SJCRH30 (cell line): ENCODE measurements at regions not wholly inside any gene's neighbourhood (a gene's known extent, or its start where the extent isn't known, plus 50 kb on each side); places are given as distances from the start of the nearest gene placed in this dataset.

Experiments
- DNase-seq, 2 experiments: peaks; one replicate each; pipeline ENCODE4 v3.0.0-alpha.2; 2015 to 2020
- H3K27ac ChIP-seq: fragments of 250-450 bp; sonication (Bioruptor Pico); 2 replicates; pipeline ENCODE4 v1.5.1; 2020; ENCODE audit warnings: mild to moderate bottlenecking, moderate library complexity
- H3K27me3 ChIP-seq: fragments of 250-450 bp; sonication (Bioruptor Pico); 2 replicates; pipeline ENCODE4 v1.5.1; 2020; ENCODE audit warnings: mild to moderate bottlenecking, moderate library complexity
- H3K36me3 ChIP-seq: fragments of 250-450 bp; sonication (Bioruptor Pico); 2 replicates; pipeline ENCODE4 v1.5.1; 2020; ENCODE audit warnings: mild to moderate bottlenecking, moderate library complexity
- H3K4me1 ChIP-seq: fragments of 250-450 bp; sonication (Bioruptor Pico); 2 replicates; pipeline ENCODE4 v1.5.1; 2020; ENCODE audit warnings: mild to moderate bottlenecking, moderate library complexity
- H3K4me3 ChIP-seq: fragments of 250-450 bp; sonication (Bioruptor Pico); 2 replicates; pipeline ENCODE4 v1.5.1; 2020; ENCODE audit warnings: mild to moderate bottlenecking, moderate library complexity
- H3K9me3 ChIP-seq: fragments of 250-450 bp; sonication (Bioruptor Pico); replicated peaks from 2 replicates; pipeline ENCODE4 v1.5.1; 2020; ENCODE audit warnings: mild to moderate bottlenecking, moderate library complexity

DNA sequence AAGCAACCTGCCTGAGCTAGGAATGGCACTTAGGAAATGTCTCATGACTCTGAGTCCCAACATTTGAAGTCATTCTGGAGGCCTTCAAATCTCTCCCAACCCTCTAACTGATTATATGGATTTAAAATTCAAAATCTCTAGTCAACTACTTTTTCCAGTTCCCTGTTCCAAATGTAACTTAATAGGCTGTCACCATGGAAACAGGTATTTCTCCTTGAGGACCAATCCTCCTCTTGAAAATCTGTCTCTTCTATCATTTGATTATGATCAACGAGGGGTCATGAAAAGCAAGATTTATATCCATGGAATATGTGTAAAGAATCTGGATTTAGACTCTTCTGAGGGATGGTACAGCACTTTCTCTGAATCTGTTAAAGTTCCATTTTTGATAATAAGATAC is 127.3 kb upstream of the DTNBP1 start:
- Histone ChIP-seq H3K27me3 (no peaks in the 10 kb centered on the region), H3K36me3 (no peaks in the 10 kb centered on the region), H3K9me3 (no peaks in the 10 kb centered on the region), H3K4me3 (no peak overlapping the region), H3K27ac (no peak overlapping the region), H3K4me1 (peaks cover 35% of the 10 kb centered on the region)
- DNase-seq: no peak

DNA sequence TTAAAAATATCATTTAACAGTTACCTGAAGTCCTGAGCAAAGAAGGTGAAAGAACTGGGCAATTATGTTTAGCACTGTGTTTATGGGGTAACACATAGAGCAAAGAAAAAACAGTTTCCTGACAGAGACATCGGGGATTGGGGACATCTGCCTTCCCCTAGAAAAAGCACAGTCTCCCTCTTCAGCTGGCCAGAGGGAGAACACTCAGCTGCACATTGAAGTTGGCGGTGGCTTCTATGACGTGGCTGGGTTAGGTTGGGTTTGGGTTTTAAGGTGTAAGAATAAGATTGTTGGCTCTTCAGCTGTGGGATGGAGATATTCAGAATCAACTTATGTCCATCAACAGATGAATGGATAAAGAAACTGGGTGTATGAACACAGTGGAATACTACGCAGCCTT is 124.0 kb upstream of the DTNBP1 start:
- DNase-seq: no peak

DNA sequence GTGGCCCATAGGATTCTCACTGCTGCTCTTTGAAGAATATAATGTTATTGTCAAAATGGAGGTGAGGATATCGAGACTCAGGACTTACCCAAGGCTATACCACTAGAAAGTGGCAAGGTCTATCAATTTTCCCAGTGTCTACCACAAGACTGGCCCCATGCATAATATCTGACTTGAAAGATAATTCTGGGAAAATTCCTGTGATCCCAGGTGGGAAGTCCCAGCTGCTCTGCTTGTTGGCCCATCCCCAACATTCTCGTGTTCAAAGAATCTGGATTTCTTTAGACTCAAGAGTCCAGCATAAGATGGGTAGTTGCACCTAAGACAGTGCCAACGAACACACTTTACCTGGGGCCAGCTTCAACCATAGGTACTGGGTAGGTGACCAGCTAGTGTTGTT is 120.7 kb upstream of the DTNBP1 start:
- H3K27ac ChIP-seq: no peak overlapping the region
- DNase-seq: no peak
- no peaks in the 10 kb centered on the region for H3K27me3 ChIP-seq
- no peak overlapping the region for H3K4me3 ChIP-seq
- H3K4me1 ChIP-seq: no peaks in the 10 kb centered on the region
- H3K36me3 ChIP-seq: no peaks in the 10 kb centered on the region
- H3K9me3 ChIP-seq: no peaks in the 10 kb centered on the region

More for the DNA sequence above, 124.0 kb upstream of the DTNBP1 start:
- Histone ChIP-seq H3K4me3 (no peak overlapping the region), H3K4me1 (peaks cover 6% of the 10 kb centered on the region), H3K36me3 (no peaks in the 10 kb centered on the region), H3K27me3 (no peaks in the 10 kb centered on the region), H3K27ac (no peak overlapping the region), H3K9me3 (no peaks in the 10 kb centered on the region)

DNA sequence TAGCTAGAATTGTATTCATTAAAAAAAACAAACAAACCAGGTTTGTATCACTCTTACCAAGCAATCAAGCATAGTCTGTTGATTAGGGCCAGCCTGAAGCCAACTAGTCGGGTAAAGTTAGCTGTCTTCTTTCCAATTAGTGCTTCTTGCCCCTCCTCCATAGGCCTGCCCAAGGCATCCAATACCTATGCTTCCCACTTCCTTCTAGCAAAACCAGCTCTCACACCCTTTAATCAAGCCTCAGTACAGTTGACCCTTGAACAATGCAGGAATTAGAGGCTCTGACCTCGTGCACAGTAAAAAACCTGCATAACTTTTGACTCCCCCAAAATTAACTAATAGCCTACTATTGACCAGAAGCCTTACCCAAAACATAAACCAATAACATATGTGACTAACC is 119.1 kb upstream of the DTNBP1 start:
- Histone ChIP-seq H3K4me3 (no peak overlapping the region), H3K27ac (no peak overlapping the region), H3K36me3 (no peaks in the 10 kb centered on the region), H3K27me3 (no peaks in the 10 kb centered on the region), H3K4me1 (no peaks in the 10 kb centered on the region), H3K9me3 (no peaks in the 10 kb centered on the region)
- DNase-seq: no peak

DNA sequence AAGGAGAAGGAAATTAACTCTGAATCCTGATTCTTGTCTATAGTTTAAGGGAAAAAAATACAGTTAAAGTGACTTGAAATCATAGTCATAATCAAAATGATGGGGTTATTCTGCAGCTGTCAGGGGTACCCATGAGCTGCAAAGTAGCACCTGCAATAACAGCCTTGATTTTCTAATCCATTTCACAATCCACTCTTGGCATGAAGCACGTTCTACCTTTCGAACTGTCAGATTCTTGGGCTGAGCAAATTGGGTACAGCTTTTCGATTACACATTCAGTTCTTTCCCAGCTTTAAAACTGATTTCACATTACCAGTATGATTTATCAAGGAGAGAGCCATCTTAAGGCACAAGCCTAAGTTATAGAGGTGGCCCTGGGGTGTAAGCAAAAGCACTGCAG is 118.5 kb upstream of the DTNBP1 start:
- H3K4me1 ChIP-seq: no peaks in the 10 kb centered on the region

DNA sequence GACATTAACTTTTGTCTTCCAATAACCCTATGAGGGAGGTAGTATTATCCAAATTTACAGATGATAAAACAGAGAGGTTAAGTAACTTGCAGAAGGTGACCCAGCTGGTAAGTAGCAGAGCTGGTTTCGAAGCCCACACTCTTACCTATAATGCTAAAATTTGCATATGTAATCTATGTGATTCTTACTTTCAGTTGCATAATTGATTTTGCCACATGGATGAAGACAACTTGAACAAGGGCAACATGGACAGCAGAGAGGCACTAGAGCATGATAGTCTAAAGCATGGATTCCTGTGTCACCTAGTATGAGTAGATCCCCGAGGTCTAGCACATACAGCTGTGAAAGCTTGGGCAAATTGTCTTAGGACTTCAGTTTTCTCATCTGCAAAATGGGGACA is 117.6 kb upstream of the DTNBP1 start:
- Histone ChIP-seq H3K36me3 (no peaks in the 10 kb centered on the region), H3K27ac (no peak overlapping the region), H3K27me3 (no peaks in the 10 kb centered on the region), H3K4me1 (no peaks in the 10 kb centered on the region), H3K9me3 (no peaks in the 10 kb centered on the region), H3K4me3 (no peak overlapping the region)
- no peak for DNase-seq

More for the DNA sequence above, 118.5 kb upstream of the DTNBP1 start:
- Histone ChIP-seq H3K9me3 (no peaks in the 10 kb centered on the region), H3K27me3 (no peaks in the 10 kb centered on the region), H3K4me3 (no peak overlapping the region), H3K36me3 (no peaks in the 10 kb centered on the region), H3K27ac (no peak overlapping the region)
- DNase-seq: no peak

DNA sequence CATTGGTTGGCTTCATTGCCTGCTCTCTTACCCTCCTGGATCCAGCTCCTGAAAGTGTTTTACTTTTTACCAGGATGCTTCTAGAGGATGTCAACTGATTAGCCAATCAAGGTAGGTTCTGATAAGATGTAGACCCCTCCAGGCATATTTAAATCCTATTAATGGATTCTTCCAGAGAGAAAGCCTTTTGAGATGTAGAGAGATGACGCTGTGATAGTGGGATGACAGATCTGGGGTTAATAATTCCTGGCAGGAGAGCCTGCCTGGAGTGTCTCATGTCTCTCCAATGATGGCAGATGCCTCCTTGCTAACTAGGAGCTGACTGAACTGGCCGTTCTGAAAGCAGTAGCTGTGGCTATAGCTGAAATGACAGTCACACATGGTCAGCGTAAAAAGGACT is 116.9 kb upstream of the DTNBP1 start:
- H3K27ac ChIP-seq: no peak overlapping the region

DNA sequence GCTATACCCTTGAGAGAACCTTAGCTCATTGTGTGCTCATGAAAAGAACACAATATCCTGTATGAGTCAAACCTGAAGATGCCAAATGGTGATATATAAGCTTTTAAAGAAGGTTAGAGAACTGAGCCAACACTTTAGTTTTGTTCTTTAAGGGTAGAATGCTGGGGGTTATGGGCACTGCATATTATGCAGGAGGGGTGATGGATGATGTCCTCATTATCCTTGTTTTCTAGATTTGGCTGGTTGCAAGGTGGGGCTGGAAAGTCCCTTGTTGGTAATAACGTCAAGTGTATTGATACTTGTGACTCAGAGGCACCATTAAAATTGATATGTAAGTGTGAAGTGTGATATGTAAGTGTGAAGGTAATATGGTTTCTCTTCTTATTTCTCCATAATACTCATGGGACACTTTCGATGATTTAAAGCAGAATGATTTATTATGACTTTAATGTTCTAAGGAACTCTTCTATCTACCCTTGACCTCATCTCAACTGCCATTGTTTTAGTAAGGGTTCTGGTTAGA is 113.7 kb upstream of the DTNBP1 start:
- no peak overlapping the region for H3K27ac ChIP-seq
- DNase-seq: no peak
- no peaks in the 10 kb centered on the region for H3K4me1 ChIP-seq
- no peaks in the 10 kb centered on the region for H3K9me3 ChIP-seq
- H3K4me3 ChIP-seq: no peak overlapping the region
- H3K27me3 ChIP-seq: no peaks in the 10 kb centered on the region
- no peaks in the 10 kb centered on the region for H3K36me3 ChIP-seq

More for the DNA sequence above, 116.9 kb upstream of the DTNBP1 start:
- no peaks in the 10 kb centered on the region for H3K9me3 ChIP-seq
- no peak overlapping the region for H3K4me3 ChIP-seq
- H3K4me1 ChIP-seq: no peaks in the 10 kb centered on the region
- no peaks in the 10 kb centered on the region for H3K36me3 ChIP-seq
- no peaks in the 10 kb centered on the region for H3K27me3 ChIP-seq
- no peak for DNase-seq

DNA sequence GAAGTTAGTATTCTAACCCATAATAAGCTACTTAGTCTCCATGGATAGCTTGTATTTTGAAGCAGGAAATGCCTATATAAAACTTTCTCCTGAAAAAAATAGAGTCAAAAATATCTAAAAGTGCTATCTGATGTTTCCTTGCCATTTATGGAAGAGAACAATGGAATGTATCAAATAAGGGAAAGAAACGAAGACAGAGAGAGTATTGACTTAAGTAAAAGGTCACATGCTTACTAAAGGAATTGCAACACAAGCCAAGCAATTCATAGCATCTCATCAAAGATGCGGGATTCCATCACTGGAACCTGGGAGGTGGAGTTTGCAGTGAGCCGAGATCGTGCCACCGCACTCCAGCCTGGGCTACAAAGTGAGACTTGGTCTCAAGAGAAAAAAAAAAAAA is 112.9 kb upstream of the DTNBP1 start:
- Histone ChIP-seq H3K4me1 (no peaks in the 10 kb centered on the region), H3K9me3 (no peaks in the 10 kb centered on the region), H3K27ac (no peak overlapping the region), H3K4me3 (no peak overlapping the region), H3K27me3 (no peaks in the 10 kb centered on the region), H3K36me3 (no peaks in the 10 kb centered on the region)
- no peak for DNase-seq

DNA sequence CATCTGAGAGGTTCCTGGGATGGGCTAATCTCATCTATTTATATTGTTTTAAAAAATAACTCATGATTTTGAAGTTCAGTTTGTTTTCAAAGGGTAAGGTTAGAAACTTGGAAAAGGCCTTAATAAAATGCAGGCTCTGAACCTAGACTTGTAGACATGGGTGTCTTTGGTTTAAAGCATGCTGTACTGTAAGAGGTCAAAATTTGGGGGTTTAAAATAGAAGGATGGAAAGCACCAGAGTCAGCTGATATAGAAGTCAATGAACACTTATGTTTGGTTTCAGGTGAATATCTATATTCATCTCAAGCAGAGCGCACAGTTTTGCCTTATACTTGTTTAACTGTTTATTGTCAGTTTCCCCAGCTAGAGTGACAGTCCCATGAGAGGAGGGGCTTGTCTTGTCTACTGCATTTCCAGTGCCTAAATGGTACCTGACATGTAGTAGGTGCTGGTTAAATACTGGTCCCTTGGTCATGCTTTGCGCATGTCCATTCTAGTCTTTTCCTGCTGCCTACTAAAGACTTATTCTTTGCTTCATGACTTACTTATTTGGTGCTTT is 112.3 kb upstream of the DTNBP1 start:
- no peaks in the 10 kb centered on the region for H3K4me1 ChIP-seq
- no peak overlapping the region for H3K27ac ChIP-seq
- H3K27me3 ChIP-seq: no peaks in the 10 kb centered on the region
- no peak for DNase-seq
- H3K9me3 ChIP-seq: no peaks in the 10 kb centered on the region
- no peak overlapping the region for H3K4me3 ChIP-seq
- no peaks in the 10 kb centered on the region for H3K36me3 ChIP-seq

DNA sequence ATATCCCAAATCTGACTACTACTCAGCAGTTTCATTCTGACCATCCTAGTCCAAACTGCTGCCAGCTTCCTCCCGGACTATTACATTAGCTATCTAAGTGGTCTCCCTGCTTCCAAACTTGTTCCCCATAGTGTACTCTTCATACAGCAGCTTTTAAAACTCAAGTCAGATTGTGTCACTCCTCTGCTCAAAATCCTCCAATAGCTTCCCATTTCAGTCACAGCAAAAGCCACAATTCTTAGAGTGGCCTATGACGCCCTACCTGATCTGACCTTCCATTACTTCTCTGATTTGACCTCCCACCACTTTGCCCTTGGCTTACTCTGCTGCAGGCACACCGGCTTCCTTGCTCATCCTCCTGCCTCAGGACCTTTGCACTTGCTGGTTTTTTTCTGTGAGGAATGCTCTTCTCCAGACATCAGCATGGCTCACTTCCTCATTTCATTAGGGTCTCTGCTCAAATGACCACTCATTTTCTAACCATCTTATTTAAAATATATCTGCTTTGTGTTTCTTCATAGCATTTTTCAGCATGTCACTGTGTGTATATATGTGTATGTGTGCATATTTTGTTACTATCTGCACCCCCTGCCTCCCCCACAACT is 111.1 kb upstream of the DTNBP1 start:
- Histone ChIP-seq H3K27ac (no peak overlapping the region), H3K36me3 (no peaks in the 10 kb centered on the region), H3K27me3 (no peaks in the 10 kb centered on the region), H3K4me3 (no peak overlapping the region), H3K4me1 (no peaks in the 10 kb centered on the region), H3K9me3 (no peaks in the 10 kb centered on the region)
- DNase-seq: no peak

DNA sequence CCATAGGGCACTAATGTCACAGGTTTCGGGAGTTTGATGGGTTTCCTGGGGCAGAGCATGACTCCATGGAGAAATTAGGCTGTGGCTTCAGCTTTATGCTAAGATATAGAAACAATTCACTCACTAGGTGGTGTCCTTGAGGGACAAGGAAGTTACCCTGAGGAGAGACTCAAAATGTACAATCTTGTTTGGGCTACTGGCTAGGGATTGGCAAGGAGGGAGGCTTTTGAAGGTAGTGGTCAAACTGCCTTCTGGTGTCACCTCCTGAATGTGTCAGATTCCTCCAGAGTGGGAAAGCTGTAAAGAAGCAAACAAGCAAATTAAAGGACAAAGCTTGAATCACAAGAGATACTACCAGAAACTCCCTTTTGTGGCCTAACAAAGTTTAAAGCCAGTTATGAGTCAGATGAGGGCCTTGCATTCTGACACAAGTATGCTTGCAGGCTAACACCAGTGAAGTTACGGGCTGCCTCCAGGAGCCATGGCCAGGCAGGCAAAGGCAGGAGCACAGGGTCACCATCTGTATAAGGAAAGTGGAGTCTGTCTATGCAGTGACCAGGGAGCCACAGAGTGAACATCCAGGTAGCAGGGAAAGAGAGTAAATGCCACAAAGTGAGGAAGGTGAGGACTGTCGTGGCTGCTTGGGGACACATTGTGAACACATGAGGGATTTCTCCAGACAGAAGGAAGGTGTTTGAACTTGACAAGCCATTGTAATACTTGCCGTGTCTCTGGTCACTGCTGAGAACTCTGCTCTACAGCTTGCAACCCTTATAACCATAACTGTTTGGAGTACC is 107.7 kb upstream of the DTNBP1 start:
- DNase-seq: no peak
- Histone ChIP-seq H3K36me3 (no peaks in the 10 kb centered on the region), H3K9me3 (no peaks in the 10 kb centered on the region), H3K4me1 (no peaks in the 10 kb centered on the region), H3K27ac (no peak overlapping the region), H3K27me3 (no peaks in the 10 kb centered on the region), H3K4me3 (no peak overlapping the region)

DNA sequence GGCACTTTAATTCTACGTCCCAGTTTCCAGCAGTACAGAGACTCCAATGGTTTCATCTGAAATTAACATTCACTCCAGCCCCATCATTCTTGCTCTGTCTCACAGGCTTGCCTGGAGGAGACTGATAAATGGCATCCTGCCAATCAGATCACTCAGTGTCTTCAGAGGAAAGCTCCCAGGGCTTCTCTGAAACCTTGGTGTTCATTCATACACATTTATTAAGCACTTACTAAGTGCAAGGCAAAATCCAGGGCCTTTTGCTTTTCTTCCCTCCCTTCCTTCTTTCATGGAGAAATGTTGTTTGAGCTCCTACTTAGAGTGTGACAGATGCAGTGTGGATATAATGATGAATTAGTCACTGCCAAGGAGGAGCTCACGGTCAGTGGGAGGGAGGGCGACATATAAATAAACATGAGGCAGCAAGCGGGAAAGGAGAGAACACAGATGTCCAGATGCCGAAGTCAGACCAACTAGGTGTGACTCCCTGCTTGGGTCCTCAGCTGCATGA is 106.7 kb upstream of the DTNBP1 start:
- no peak overlapping the region for H3K4me3 ChIP-seq
- no peaks in the 10 kb centered on the region for H3K27me3 ChIP-seq
- H3K4me1 ChIP-seq: no peaks in the 10 kb centered on the region
- no peak overlapping the region for H3K27ac ChIP-seq
- peak in 1 of 2 experiments; percentile 10 for DNase-seq
- no peaks in the 10 kb centered on the region for H3K36me3 ChIP-seq
- no peaks in the 10 kb centered on the region for H3K9me3 ChIP-seq

DNA sequence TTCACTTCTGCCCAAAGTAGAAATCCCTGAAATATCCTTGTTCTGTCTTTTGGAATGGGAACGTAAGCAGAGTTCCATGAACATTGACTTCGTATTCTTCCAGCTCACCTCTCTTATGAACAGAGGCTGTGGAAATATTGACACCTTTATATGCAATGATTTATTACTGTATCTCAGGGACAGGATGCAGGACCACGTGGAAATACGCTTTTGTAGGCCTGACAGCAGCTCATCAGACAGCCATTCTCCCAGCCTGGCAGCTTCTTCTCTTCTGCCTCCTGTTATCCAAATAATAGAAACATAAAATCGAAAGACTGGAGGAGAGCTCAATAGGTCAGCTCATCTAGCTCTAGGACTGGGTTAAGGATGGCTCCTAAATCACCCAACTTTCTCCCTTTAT is 106.2 kb upstream of the DTNBP1 start:
- H3K4me3 ChIP-seq: no peak overlapping the region
- no peaks in the 10 kb centered on the region for H3K9me3 ChIP-seq
- no peak for DNase-seq
- H3K27me3 ChIP-seq: no peaks in the 10 kb centered on the region
- no peaks in the 10 kb centered on the region for H3K4me1 ChIP-seq
- no peak overlapping the region for H3K27ac ChIP-seq
- H3K36me3 ChIP-seq: no peaks in the 10 kb centered on the region

DNA sequence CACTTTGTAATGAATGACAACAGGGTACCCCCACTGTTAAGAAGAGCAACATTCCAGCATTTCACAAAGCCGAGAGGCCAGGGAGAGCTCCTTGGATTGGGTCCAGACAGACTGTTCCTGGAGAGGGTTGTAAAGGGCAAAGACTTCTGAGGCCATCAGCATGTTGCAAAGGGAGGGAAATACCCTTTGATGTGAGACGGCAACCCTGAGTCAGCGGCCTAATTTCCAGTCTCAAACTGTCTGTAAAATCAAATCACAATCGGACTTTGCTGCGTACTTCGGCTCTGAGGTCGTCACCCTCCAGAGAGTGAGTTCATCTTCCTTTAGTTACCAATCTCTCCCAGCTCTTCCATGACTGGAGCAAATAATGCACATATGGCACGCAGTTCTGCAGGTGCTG is 101.0 kb upstream of the DTNBP1 start:
- Histone ChIP-seq H3K36me3 (no peaks in the 10 kb centered on the region), H3K27me3 (no peaks in the 10 kb centered on the region), H3K4me3 (no peak overlapping the region), H3K4me1 (no peaks in the 10 kb centered on the region; the same call in 1 of the 2 replicates), H3K9me3 (no peaks in the 10 kb centered on the region), H3K27ac (no peak overlapping the region)
- peak in 1 of 2 experiments; percentile 4 for DNase-seq
